MM.1S (cell line): ENCODE measurements at regions not wholly inside any gene's neighbourhood (a gene's known extent, or its start where the extent isn't known, plus 50 kb on each side); places are given as distances from the start of the nearest gene placed in this dataset.

Experiments
- DNase-seq: peaks from one replicate; pipeline ENCODE4 v3.0.0-alpha.2; 2015
- H2AFZ ChIP-seq: fragments of 300-600 bp; sonication (generic); 2 replicates; pipeline ENCODE4 v1.6.0; 2016; ENCODE audit warnings: antibody characterized with exemption, low read length
- H3F3A ChIP-seq: fragments of 300-600 bp; sonication (generic); 2 replicates; pipeline ENCODE4 v1.6.1; 2016; ENCODE audit warnings: mild to moderate bottlenecking, antibody characterized with exemption, low read length, moderate library complexity, mixed read lengths; ENCODE audit not compliant: insufficient read depth
- H3K27ac ChIP-seq: fragments of 300-600 bp; sonication (generic); 2 replicates; pipeline ENCODE4 v1.5.1; 2016; ENCODE audit warnings: mild to moderate bottlenecking, low read length
- H3K27me3 ChIP-seq: fragments of 300-600 bp; sonication (generic); replicated peaks from 2 replicates; pipeline ENCODE4 v1.6.0; 2016; ENCODE audit warnings: low read length; ENCODE audit not compliant: insufficient read depth
- H3K36me3 ChIP-seq: fragments of 300-600 bp; sonication (generic); replicated peaks from 2 replicates; pipeline ENCODE4 v1.6.1; 2016; ENCODE audit warnings: mild to moderate bottlenecking, low read length, mixed read lengths; ENCODE audit not compliant: insufficient read depth
- H3K4me1 ChIP-seq: fragments of 300-600 bp; sonication (generic); 2 replicates; pipeline ENCODE4 v1.6.1; 2016; ENCODE audit warnings: low read length, mixed read lengths
- H3K4me2 ChIP-seq: fragments of 300-600 bp; sonication (generic); 2 replicates; pipeline ENCODE4 v1.6.0; 2016; ENCODE audit warnings: low read depth, low read length
- H3K4me3 ChIP-seq: fragments of 300-600 bp; sonication (generic); 2 replicates; pipeline ENCODE4 v1.5.1; 2016; ENCODE audit warnings: low read length, mixed read lengths
- H3K79me2 ChIP-seq: fragments of 300-600 bp; sonication (generic); 2 replicates; pipeline ENCODE4 v1.6.1; 2016; ENCODE audit warnings: mixed run types, low read length, mixed read lengths
- H3K9ac ChIP-seq: fragments of 300-600 bp; sonication (generic); 2 replicates; pipeline ENCODE4 v1.6.1; 2016; ENCODE audit warnings: low read length, mixed read lengths
- H3K9me2 ChIP-seq: fragments of 300-600 bp; sonication (generic); replicated peaks from 2 replicates; pipeline ENCODE4 v1.6.1; 2016; ENCODE audit warnings: mild to moderate bottlenecking, low read length, mixed read lengths; ENCODE audit not compliant: insufficient read depth
- H3K9me3 ChIP-seq: fragments of 300-600 bp; sonication (generic); replicated peaks from 2 replicates; pipeline ENCODE4 v1.6.1; 2016; ENCODE audit warnings: mild to moderate bottlenecking, low read length, mixed read lengths; ENCODE audit not compliant: insufficient read depth
- H4K20me1 ChIP-seq: fragments of 300-600 bp; sonication (generic); 2 replicates; pipeline ENCODE4 v1.6.1; 2016; ENCODE audit warnings: mild to moderate bottlenecking, low read length, moderate library complexity, mixed read lengths; ENCODE audit not compliant: insufficient read depth
- EZH2 ChIP-seq: fragments of 300-600 bp; sonication (generic); optimal IDR thresholded peaks from 2 replicates; pipeline ENCODE3; 2017; ENCODE audit warnings: low read depth, mild to moderate bottlenecking, antibody characterized with exemption, low read length, mixed read lengths
- EZH2phosphoT487 ChIP-seq: fragments of 300-600 bp; sonication (generic); IDR thresholded peaks from 2 replicates; pipeline ENCODE4 v1.6.1; 2018; ENCODE audit warnings: antibody characterized with exemption, low read length
- TF ChIP-seq, protein P1 (sequence below): fragments of 300-600 bp; sonication (generic); IDR thresholded peaks from 2 replicates; pipeline ENCODE4 v1.5.1; 2016; ENCODE audit warnings: antibody characterized with exemption, low read length, mixed read lengths

DNA sequence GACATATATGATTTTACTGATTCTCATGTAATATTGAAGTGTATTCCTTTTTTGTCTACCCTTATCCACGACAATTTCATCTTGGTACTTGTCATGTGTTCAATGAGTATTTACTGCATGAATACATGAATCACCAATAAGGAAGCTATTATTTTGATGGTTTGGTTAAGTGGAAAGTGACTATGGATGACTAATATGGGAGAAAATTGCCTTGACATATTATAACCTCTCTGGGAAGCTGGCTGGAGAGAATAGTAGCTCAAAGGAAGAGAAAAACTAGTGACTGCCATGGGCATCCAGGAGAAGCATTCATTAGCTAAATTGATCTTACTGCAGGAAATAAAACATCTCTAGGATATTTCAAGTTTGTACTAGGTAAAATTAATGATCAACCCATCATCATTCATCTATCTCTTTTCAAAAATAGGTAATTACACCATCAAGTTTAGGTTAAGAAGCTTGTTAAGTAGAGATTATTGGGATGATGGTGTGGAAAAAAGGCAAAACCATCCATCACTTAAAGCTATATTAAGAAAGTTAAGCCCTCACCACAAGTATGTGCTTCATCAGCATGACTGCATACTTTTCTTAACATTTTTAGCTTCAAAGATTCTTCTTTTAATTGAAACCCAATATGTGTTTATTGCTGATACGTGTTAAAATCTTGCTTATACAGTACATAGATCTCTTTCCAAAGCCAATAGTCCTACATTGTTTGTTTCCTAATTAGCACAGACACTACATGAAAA, 455.2 kb upstream of the ARPP21 start:
- H3K4me2 ChIP-seq = no peak overlapping the region
- H4K20me1 ChIP-seq = no peaks in the 10 kb centered on the region
- no peaks in the 10 kb centered on the region for H3K79me2 ChIP-seq
- H3K9ac ChIP-seq = no peak overlapping the region
- no peaks in the 10 kb centered on the region for H3F3A ChIP-seq
- no peaks in the 10 kb centered on the region for H3K36me3 ChIP-seq
- no peaks in the 10 kb centered on the region for H3K9me3 ChIP-seq
- no peaks in the 10 kb centered on the region for H3K4me1 ChIP-seq
- no peak overlapping the region for H3K27ac ChIP-seq
- no peak for DNase-seq
- no peak overlapping the region for H2AFZ ChIP-seq
- H3K4me3 ChIP-seq = no peak overlapping the region
- TF ChIP-seq EZH2 = no peak
- TF ChIP-seq, protein P1, sequence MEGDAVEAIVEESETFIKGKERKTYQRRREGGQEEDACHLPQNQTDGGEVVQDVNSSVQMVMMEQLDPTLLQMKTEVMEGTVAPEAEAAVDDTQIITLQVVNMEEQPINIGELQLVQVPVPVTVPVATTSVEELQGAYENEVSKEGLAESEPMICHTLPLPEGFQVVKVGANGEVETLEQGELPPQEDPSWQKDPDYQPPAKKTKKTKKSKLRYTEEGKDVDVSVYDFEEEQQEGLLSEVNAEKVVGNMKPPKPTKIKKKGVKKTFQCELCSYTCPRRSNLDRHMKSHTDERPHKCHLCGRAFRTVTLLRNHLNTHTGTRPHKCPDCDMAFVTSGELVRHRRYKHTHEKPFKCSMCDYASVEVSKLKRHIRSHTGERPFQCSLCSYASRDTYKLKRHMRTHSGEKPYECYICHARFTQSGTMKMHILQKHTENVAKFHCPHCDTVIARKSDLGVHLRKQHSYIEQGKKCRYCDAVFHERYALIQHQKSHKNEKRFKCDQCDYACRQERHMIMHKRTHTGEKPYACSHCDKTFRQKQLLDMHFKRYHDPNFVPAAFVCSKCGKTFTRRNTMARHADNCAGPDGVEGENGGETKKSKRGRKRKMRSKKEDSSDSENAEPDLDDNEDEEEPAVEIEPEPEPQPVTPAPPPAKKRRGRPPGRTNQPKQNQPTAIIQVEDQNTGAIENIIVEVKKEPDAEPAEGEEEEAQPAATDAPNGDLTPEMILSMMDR = no peak
- TF ChIP-seq EZH2phosphoT487 = no peak
- no peaks in the 10 kb centered on the region for H3K9me2 ChIP-seq
- no peaks in the 10 kb centered on the region for H3K27me3 ChIP-seq

DNA sequence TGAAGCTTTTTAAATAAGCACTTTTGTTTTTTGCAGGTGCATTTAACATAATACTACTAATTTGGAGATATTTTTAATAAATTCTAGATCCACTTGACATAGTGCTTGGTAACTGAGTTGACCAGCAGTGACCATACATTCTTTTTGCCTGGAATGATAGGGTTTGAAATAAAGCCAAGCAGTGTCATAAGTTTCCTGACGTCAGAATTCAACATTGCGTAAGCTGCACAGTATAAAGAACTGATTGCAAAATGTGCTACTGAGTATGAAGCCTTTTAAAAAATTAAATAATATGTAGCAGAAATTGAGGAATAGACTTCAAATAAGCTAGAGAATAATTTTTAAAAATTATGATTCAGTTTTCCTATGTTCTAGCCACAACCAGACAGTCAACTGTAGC, 454.6 kb upstream of the ARPP21 start:
- no peaks in the 10 kb centered on the region for H3K9me3 ChIP-seq
- no peak for DNase-seq

DNA sequence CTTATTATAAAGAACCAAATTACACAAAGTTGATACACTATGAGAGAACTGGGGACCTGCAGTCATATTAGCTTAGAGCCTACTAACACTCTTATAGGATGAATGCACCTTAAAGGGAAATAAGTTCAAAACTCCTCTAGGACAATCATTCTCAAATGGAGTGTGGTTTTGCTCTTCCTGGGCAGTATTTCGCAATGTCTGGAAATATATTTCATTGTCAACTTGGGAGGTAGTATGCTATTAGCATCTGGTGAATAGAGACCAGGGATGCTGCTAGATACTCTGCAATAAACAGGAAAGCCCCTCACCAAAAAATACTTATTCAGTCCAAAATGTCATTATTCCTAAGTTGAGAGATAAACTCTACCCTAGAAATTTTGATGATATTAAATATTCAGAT, 451.4 kb upstream of the ARPP21 start:
- no peaks in the 10 kb centered on the region for H3K9me2 ChIP-seq
- no peak overlapping the region for H2AFZ ChIP-seq
- no peaks in the 10 kb centered on the region for H3K79me2 ChIP-seq
- H4K20me1 ChIP-seq = no peaks in the 10 kb centered on the region
- no peaks in the 10 kb centered on the region for H3K9me3 ChIP-seq
- no peaks in the 10 kb centered on the region for H3K36me3 ChIP-seq
- no peaks in the 10 kb centered on the region for H3K4me1 ChIP-seq
- TF ChIP-seq EZH2phosphoT487 (no peak), EZH2 (no peak)
- TF ChIP-seq, protein P1 = no peak
- H3F3A ChIP-seq = no peaks in the 10 kb centered on the region
- DNase-seq = no peak
- H3K27ac ChIP-seq = no peak overlapping the region
- H3K9ac ChIP-seq = no peak overlapping the region
- H3K27me3 ChIP-seq = no peaks in the 10 kb centered on the region
- H3K4me2 ChIP-seq = no peak overlapping the region
- no peak overlapping the region for H3K4me3 ChIP-seq

More for the DNA sequence above, 454.6 kb upstream of the ARPP21 start:
- Histone ChIP-seq H3K4me2 (no peak overlapping the region), H3K4me1 (no peaks in the 10 kb centered on the region), H3K9me2 (no peaks in the 10 kb centered on the region), H3K27ac (no peak overlapping the region), H3K27me3 (no peaks in the 10 kb centered on the region), H3K9ac (no peak overlapping the region), H3K36me3 (no peaks in the 10 kb centered on the region), H2AFZ (no peak overlapping the region), H4K20me1 (no peaks in the 10 kb centered on the region), H3F3A (no peaks in the 10 kb centered on the region), H3K4me3 (no peak overlapping the region), H3K79me2 (no peaks in the 10 kb centered on the region)
- TF ChIP-seq EZH2 = no peak
- no peak for TF ChIP-seq EZH2phosphoT487
- TF ChIP-seq, protein P1 = no peak
